Activated effector memory CD4-positive, alpha-beta T cell treated with anti-CD3 and anti-CD28 coated beads, Interleukin-2, amount 50 U/mL, for 16 hours (primary cell): ENCODE measurements at regions not wholly inside any gene's neighbourhood (a gene's known extent, or its start where the extent isn't known, plus 50 kb on each side); places are given as distances from the start of the nearest gene placed in this dataset.
A peak's percentile ranks its signal among the peaks of the same experiment; 100 is the strongest.

Experiments
- DNase-seq: peaks from one replicate; pipeline ENCODE4 v3.0.0-alpha.2; 2020

- DNase-seq: no peak
Measured at GRCh38 chr18:46296656-46297055, 192.5 kb downstream of the HAUS1 start.

GRCh38 chr18:46297124-46297523 lies 192.9 kb downstream of the HAUS1 start:
- no peak for DNase-seq

GRCh38 chr18:46297621-46298020 lies 193.4 kb downstream of the HAUS1 start:
- no peak for DNase-seq

GRCh38 chr18:46298511-46298910 lies 194.3 kb downstream of the HAUS1 start:
- peak; percentile 47 for DNase-seq

- peak; percentile 6 for DNase-seq
Measured at GRCh38 chr18:46299465-46300008, 195.4 kb downstream of the HAUS1 start.

- no peak for DNase-seq
Measured at GRCh38 chr18:46301081-46301480, 196.9 kb downstream of the HAUS1 start.

GRCh38 chr18:46301571-46301970 lies 197.4 kb downstream of the HAUS1 start:
- DNase-seq: no peak

- no peak for DNase-seq
Measured at GRCh38 chr18:46302528-46303485, 198.6 kb downstream of the HAUS1 start.

- no peak for DNase-seq
Measured at GRCh38 chr18:46310258-46310657, 206.1 kb downstream of the HAUS1 start.

GRCh38 chr18:46310675-46311345 lies 206.6 kb downstream of the HAUS1 start:
- no peak for DNase-seq

- DNase-seq: no peak
Measured at GRCh38 chr18:46311491-46311890, 207.3 kb downstream of the HAUS1 start.

GRCh38 chr18:46312221-46312620 lies 208.0 kb downstream of the HAUS1 start:
- no peak for DNase-seq

- DNase-seq: no peak
Measured at GRCh38 chr18:46313521-46313920, 209.3 kb downstream of the HAUS1 start.

- DNase-seq: no peak
Measured at GRCh38 chr18:46314011-46314410, 209.8 kb downstream of the HAUS1 start.

GRCh38 chr18:46315161-46315560 lies 211.0 kb downstream of the HAUS1 start:
- DNase-seq: no peak

- DNase-seq: no peak
Measured at GRCh38 chr18:46318356-46318755, 214.2 kb downstream of the HAUS1 start.

GRCh38 chr18:46319783-46320182 lies 215.6 kb downstream of the HAUS1 start:
- DNase-seq: no peak

- no peak for DNase-seq
Measured at GRCh38 chr18:46320297-46320696, 216.1 kb downstream of the HAUS1 start.

GRCh38 chr18:46320928-46321711 lies 216.9 kb downstream of the HAUS1 start:
- DNase-seq: no peak

GRCh38 chr18:46321955-46322354 lies 217.8 kb downstream of the HAUS1 start:
- DNase-seq: no peak

GRCh38 chr18:46322411-46322891 lies 218.3 kb downstream of the HAUS1 start:
- no peak for DNase-seq

GRCh38 chr18:46322941-46323340 lies 218.8 kb downstream of the HAUS1 start:
- DNase-seq: no peak
